H54 (cell line): ENCODE measurements at regions not wholly inside any gene's neighbourhood (a gene's known extent, or its start where the extent isn't known, plus 50 kb on each side); places are given as distances from the start of the nearest gene placed in this dataset.

Experiments
- DNase-seq: peaks from one replicate; pipeline ENCODE4 v3.0.0; 2011; ENCODE audit warnings: low spot score, mixed read lengths; ENCODE audit not compliant: insufficient read length
- FAIRE-seq: peaks from 3 replicates; lab custom pipeline; 2011; peaks lifted over from hg19 to GRCh38; lab: Jason Lieb, UNC
- POLR2A ChIP-seq: IDR thresholded peaks from 2 replicates; pipeline ENCODE4 v1.6.1; 2011; ENCODE audit warnings: low read depth, mild to moderate bottlenecking, low read length

- no peak for TF ChIP-seq POLR2A
- DNase-seq (no peak), FAIRE-seq (no peak)
These were observed 135.6 kb downstream of the BOD1 start for GRCh38 chr5:173480896-173481295.

GRCh38 chr5:173479711-173480110, 136.7 kb downstream of the BOD1 start:
- TF ChIP-seq POLR2A: no peak
- FAIRE-seq (no peak), DNase-seq (no peak)

GRCh38 chr5:173477345-173478040, 139.0 kb downstream of the BOD1 start:
- FAIRE-seq (no peak), DNase-seq (no peak)
- TF ChIP-seq POLR2A: no peak

GRCh38 chr5:173475780-173476179, 140.7 kb downstream of the BOD1 start:
- FAIRE-seq (no peak), DNase-seq (no peak)
- no peak for TF ChIP-seq POLR2A

GRCh38 chr5:173474881-173475287, 141.6 kb downstream of the BOD1 start:
- no peak for TF ChIP-seq POLR2A
- FAIRE-seq (no peak), DNase-seq (no peak)

- DNase-seq: no peak
- no peak for FAIRE-seq
- TF ChIP-seq POLR2A: no peak
These were observed 143.2 kb downstream of the BOD1 start for GRCh38 chr5:173473288-173473687.

- DNase-seq (no peak), FAIRE-seq (no peak)
- no peak for TF ChIP-seq POLR2A
These were observed 143.6 kb downstream of the BOD1 start for GRCh38 chr5:173472784-173473278.

GRCh38 chr5:173472164-173472563, 143.9 kb upstream of the STC2 start:
- peak; percentile 61 for DNase-seq
- no peak for TF ChIP-seq POLR2A
- peak; percentile 79 for FAIRE-seq

- DNase-seq (no peak), FAIRE-seq (no peak)
- no peak for TF ChIP-seq POLR2A
These were observed 140.6 kb upstream of the STC2 start for GRCh38 chr5:173468821-173469251.

- no peak for TF ChIP-seq POLR2A
- DNase-seq (no peak), FAIRE-seq (no peak)
These were observed 138.0 kb upstream of the STC2 start for GRCh38 chr5:173466227-173466626.

- TF ChIP-seq POLR2A: no peak
- no peak for DNase-seq
- no peak for FAIRE-seq
These were observed 136.6 kb upstream of the STC2 start for GRCh38 chr5:173464813-173465212.

GRCh38 chr5:173463207-173463606, 135.0 kb upstream of the STC2 start:
- no peak for DNase-seq
- no peak for FAIRE-seq
- TF ChIP-seq POLR2A: no peak

- FAIRE-seq: no peak
- DNase-seq: no peak
- TF ChIP-seq POLR2A: no peak
These were observed 130.8 kb upstream of the STC2 start for GRCh38 chr5:173458828-173459609.

- FAIRE-seq: no peak
- no peak for DNase-seq
- no peak for TF ChIP-seq POLR2A
These were observed 129.3 kb upstream of the STC2 start for GRCh38 chr5:173457482-173457881.
